Epithelial cell of esophagus (primary cell): ENCODE measurements at regions not wholly inside any gene's neighbourhood (a gene's known extent, or its start where the extent isn't known, plus 50 kb on each side); places are given as distances from the start of the nearest gene placed in this dataset.
A peak's percentile ranks its signal among the peaks of the same experiment; 100 is the strongest.

ENCODE experiments used
- DNase-seq: peaks from one replicate; pipeline ENCODE4 v3.0.0; 2010; ENCODE audit warnings: low read depth
- H3K4me3 ChIP-seq: 2 replicates; pipeline ENCODE4 v1.5.1; 2011; ENCODE audit warnings: mild to moderate bottlenecking, low read length, control low read depth
- CTCF ChIP-seq: IDR thresholded peaks from 2 replicates; pipeline ENCODE4 v1.5.1; 2011; ENCODE audit warnings: low read depth, mild to moderate bottlenecking, low read length, control low read depth, inconsistent platforms; ENCODE audit not compliant: insufficient read depth; ENCODE audit errors: missing control alignments

GRCh38 chr3:117790235-117790987 lies 1080.8 kb downstream of the TUSC7 start:
- no peak overlapping the region for H3K4me3 ChIP-seq
- peak; percentile 14 for DNase-seq

GRCh38 chr3:117793622-117794265 lies 1084.2 kb downstream of the TUSC7 start:
- peak; percentile 2 for DNase-seq
- no peak overlapping the region for H3K4me3 ChIP-seq
- TF ChIP-seq CTCF: no peak

More at GRCh38 chr3:117790235-117790987, 1080.8 kb downstream of the TUSC7 start:
- TF ChIP-seq CTCF: no peak

- no peak overlapping the region for H3K4me3 ChIP-seq
- no peak for TF ChIP-seq CTCF
- no peak for DNase-seq
These were observed 1088.6 kb downstream of the TUSC7 start for GRCh38 chr3:117798221-117798620.

GRCh38 chr3:117798687-117799386 lies 1089.3 kb downstream of the TUSC7 start:
- TF ChIP-seq CTCF: no peak
- no peak overlapping the region for H3K4me3 ChIP-seq
- no peak for DNase-seq

- H3K4me3 ChIP-seq: no peak overlapping the region
- DNase-seq: no peak
- no peak for TF ChIP-seq CTCF
These were observed 1089.8 kb downstream of the TUSC7 start for GRCh38 chr3:117799387-117799735.

GRCh38 chr3:117801912-117802239 lies 1092.3 kb downstream of the TUSC7 start:
- no peak overlapping the region for H3K4me3 ChIP-seq
- TF ChIP-seq CTCF: no peak
- no peak for DNase-seq
